GM19395 (cell line): ENCODE measurements at regions not wholly inside any gene's neighbourhood (a gene's known extent, or its start where the extent isn't known, plus 50 kb on each side); places are given as distances from the start of the nearest gene placed in this dataset.
"Not testable (repeated sequence)": the region's sequence is repeated elsewhere in the genome, so short reads cannot be mapped to it uniquely, and the experiment has no call there.

Experiments
- ATAC-seq: cut with Tn5 transposase; IDR thresholded peaks from one replicate; pipeline ENCODE4 v1.9.1; 2021; ENCODE audit warnings: mild to moderate bottlenecking, moderate library complexity; ENCODE audit not compliant: unreplicated experiment

DNA sequence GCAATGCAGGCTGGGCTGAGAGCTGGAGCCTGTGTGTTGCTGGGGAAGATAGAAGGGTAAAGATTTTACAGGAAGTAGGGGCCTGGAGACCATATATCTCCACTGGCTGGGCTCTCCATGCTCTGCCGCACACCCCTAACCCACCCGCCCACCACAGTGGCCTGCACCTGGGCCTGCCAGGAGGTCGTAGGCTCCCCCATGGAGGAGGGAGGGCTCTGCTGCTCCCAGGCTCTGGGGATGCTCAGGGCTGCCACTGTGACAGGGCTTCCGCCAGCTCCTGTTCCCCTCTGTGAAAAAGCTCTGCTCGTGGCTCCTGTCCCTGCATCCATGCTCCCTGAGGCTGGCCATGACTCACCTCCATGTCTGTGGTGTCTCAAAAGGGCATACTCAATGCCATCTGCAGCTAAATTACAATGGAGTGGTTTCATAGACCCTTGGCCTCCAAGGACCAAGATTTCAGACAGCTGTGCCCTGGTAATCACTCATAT is 106.0 kb downstream of the CXCL12 start:
- ATAC-seq, result no peak

DNA sequence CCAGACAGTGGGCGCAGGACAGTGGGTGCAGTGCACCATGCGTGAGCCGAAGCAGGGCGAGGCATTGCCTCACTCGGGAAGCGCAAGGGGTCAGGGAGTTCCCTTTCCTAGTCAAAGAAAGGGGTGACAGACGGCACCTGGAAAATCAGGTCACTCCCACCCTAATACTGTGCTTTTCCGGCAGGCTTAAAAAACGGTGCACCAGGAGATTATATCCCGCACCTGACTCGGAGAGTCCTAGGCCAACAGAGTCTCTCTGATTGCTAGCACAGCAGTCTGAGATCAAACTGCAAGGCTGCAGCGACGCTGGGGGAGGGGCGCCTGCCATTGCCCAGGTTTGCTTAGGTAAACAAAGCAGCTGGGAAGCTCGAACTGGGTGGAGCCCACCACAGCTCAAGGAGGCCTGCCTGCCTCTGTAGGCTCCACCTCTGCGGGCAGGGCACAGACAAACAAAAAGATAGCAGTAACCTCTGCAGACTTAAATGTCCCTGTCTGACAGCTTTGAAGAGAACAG is 116.4 kb downstream of the CXCL12 start:
- not testable (repeated sequence) for ATAC-seq

GRCh38 chr10:44267007-44267406 is 117.9 kb downstream of the CXCL12 start:
- ATAC-seq, result no peak

- no peak for ATAC-seq
Measured at GRCh38 chr10:44264244-44264643, 120.7 kb downstream of the CXCL12 start.

DNA sequence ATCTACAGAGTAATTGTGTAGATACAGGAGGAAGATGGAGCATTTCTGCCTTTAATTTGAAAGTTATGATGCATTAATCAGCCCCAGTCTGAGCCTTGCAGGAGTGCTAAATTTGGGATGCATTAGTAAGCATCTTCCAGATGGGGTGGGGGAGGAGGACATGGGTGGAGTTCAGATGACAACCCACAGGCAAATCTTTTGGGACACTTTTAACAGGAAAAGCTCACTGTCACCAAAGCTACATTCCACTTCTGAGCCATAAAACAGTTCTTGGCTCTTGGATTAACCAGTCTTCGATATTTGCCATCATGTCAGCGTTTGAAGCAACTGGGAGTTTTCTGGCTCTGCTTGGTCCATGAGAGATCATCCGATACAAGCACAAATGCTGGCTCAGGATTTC is 121.1 kb downstream of the CXCL12 start:
- no peak for ATAC-seq

GRCh38 chr10:44262551-44263251 is 122.2 kb downstream of the CXCL12 start:
- ATAC-seq, result no peak

DNA sequence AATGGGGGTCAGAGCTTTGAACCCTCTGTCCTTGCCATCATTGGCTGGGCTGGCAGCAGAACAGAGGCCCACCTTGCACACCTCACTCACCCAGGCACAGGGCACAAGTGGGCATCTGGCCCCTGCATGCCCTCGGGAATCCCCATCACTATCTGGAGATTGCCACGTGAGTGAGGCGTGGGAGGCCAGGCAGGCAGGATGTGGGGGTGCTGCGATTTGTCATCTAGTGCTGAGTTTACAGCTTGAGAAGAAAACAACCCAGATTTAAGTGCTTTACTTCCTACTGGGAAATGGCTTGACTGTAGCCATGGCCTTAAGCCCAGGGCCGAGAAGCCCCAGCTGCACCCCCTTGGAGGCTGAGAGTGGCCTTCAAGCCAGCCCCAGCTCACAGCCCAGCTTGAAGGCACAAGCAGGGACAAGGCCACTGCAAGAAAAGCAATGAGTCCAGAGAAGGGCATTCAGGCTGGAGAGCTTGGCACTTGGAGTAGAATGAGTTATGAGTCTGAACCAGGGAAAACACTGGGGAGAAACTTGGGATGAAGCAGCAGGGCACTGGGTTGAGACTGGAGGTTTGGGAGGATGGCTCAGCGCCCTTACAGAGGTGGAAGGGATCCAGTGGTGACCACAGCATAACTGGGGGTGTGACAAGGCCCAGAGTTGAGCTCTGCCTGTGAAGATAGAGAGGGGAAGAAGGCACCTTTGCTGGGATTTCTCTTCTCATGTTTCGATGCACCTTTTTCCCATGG is 123.0 kb downstream of the CXCL12 start:
- no peak for ATAC-seq

GRCh38 chr10:44261296-44261695 is 123.6 kb downstream of the CXCL12 start:
- no peak for ATAC-seq

DNA sequence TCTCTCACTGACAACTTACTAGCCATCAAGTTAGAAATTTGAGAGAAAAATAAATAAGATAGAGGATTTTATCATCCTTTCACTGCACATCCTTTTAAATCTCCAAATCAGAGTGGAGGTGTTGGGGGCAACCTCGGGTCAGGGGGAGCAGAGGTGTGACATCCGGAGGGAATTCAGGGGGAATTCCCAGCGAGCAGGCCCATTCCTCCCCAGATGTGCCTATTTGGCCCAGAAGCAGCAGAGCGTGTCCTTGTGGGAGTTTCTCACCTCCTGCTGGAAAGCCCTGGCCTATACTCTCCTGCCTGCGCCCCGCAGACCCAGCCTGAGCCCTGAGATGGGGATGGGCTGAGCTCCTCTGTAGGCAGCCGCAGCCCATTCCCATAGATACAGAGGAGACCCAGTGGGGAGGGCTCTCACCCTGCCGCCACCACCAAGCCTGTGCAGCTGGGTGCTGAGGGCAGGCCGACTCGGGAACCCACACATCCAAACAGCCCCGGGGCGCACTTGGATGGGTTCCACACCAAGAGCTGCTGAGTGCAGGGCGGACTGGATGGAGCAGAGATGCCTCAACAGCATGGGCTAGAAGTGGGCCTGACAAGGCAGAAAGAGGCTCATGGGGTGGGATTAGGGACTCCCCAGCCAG is 124.5 kb downstream of the CXCL12 start:
- no peak for ATAC-seq

DNA sequence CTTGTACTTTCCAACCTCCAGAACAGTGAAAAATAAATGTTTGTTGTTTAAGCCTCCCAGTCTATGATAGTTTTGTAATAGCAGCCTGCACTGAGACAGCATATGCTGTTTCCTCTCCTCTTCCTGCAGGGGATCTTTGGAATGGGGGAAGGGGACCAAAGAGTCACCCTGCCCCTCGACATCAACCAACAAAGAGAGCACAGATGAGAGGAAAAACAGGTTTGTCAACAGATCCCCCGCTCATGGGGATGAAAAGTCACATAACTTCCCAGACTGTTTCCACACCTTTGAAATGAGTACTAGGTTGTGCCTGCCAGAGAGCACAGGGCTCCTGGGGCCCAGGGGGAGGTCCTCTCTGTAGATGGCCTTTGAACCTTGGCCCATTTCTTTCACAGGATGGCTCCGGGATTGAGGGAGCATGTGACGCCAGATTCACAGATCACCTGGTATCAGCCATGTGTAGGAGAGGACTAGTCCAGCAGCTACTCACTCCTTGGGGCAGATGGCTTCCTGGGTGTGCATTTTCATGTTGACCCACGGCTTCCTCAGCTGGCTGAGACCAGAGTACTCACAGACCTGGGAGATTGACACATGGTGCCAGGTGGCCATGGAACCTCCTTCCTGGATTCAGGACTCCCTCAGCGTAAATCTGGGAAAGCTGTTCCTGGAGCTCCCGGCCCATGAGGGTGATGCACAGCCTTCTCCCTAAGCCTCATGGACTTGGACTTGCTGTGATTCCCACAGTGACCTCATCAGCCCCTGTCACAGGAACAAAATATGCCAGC is 125.6 kb downstream of the CXCL12 start:
- ATAC-seq, result no peak

DNA sequence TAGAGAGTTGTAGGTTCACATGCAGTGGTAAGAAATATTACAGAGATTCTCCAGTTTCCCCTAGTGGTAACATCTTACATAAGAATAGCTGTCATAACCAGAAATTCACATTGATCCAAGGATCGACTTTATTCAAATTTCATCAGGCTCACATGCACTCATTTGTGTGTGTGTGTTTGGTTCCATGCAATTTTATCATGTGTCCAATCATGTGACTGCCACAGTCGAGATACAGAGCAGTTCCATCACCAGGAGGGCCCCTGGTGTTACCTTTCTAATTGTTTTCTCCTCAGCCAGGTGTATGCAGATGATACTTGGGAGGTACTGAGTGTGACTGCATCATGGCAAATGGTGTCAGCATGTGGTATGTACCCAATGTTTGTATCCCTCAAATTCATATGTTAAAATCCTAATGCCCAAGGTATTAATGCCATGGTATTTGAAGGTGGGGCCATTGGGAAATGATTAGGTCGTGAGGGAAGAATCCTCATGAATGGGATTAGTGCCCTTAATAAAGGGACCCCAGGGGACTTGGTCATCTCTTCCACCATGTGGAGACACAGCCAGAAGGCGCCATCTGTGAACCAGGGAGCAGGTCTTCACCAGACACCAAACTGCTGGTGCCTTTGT is 126.3 kb downstream of the CXCL12 start:
- no peak for ATAC-seq

DNA sequence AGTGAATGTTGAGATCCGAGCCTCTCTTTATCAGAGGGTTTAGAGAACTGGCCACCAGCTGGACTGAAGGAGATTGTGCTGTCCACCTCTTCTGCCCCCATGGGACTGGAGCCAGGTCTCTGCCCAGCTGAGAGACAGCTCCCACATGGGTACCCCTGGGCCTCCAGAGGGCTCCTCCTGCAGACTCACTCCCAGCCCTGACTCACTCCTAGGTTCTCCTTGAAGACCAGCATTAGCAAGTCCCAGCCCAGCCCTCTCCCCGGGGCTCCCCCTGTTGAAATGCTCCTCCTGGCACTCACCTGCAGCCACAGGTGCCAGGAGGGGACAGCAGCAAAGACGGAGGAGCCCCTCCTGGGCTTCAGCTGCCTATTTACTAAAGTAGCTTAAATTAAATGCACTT is 126.9 kb downstream of the CXCL12 start:
- no peak for ATAC-seq

- no peak for ATAC-seq
Measured at GRCh38 chr10:44253769-44254462, 131.0 kb downstream of the CXCL12 start.

- ATAC-seq, result not testable (repeated sequence)
Measured at GRCh38 chr10:44252631-44253030, 132.3 kb downstream of the CXCL12 start.

DNA sequence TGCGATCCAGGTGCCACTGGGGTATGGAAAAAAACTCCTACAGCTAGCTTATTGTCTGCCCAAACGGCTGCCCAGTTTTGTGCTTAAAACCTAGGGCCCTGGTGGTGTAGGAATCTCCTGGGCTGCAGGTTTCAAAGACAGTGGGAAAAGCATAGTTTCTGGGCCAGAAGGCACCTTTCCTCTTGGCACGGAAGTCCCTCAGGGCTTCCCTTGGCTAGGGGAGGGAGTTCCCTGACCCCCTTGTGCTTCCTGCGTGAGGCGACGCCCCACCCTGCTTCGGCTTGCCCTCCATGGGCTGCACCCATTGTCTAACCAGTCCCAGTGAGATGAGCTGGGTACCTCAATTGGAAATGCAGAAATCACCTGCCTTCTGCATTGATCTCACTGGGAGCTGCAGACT is 135.0 kb downstream of the CXCL12 start:
- ATAC-seq, result not testable (repeated sequence)

GRCh38 chr10:44249490-44249889 is 135.4 kb downstream of the CXCL12 start:
- no peak for ATAC-seq

DNA sequence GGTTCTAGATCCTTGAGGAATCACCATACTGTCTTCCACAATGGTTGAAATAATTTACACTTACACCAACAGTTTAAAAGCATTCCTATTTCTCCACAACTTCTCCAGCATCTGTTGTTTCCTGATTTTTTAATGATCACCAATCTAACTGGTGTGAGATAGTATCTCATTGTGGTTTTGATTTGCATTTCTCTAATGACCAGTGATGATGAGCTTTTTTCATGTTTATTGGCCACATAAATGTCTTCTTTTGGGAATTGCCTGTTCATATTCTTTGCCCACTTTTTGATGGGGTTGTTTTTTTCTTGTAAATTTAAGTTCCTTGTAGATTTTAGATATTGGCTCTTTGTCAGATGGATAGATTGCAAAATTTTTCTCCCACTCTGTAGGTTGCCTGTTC is 138.2 kb downstream of the CXCL12 start:
- ATAC-seq, result not testable (repeated sequence)

GRCh38 chr10:44246287-44246686 is 138.6 kb downstream of the CXCL12 start:
- not testable (repeated sequence) for ATAC-seq

DNA sequence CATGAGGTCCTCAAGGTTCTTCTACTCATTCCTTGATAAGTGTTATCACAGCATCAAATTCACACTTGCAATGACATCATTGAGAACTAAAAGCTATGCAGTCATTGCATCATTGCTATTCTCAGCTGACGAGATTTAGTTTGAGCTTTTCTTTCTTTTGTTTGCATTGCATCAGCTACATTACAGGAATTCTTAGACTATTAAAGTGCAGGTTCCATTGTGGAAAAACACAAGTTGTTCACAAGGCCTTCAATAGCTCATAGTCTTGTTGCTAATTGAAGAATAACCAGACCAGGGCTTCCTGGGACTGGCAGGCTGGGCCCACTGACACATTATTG is 139.3 kb downstream of the CXCL12 start:
- no peak for ATAC-seq
